RPMI7951 (cell line): ENCODE measurements at regions not wholly inside any gene's neighbourhood (a gene's known extent, or its start where the extent isn't known, plus 50 kb on each side); places are given as distances from the start of the nearest gene placed in this dataset.
"Not testable (repeated sequence)": the region's sequence is repeated elsewhere in the genome, so short reads cannot be mapped to it uniquely, and the experiment has no call there.

Experiments used
- DNase-seq: peaks from one replicate; pipeline ENCODE4 v3.0.0-alpha.2; 2012; ENCODE audit warnings: low read depth

GRCh38 chr14:101266441-101266840 lies 294.9 kb upstream of the DIO3 start:
- not testable (repeated sequence) for DNase-seq

- no peak for DNase-seq
Measured at GRCh38 chr14:101273091-101273490, 288.2 kb upstream of the DIO3 start.

GRCh38 chr14:101276309-101277091 lies 284.8 kb upstream of the DIO3 start:
- DNase-seq, result no peak

GRCh38 chr14:101282418-101282817 lies 278.9 kb upstream of the DIO3 start:
- DNase-seq, result no peak

- no peak for DNase-seq
Measured at GRCh38 chr14:101284711-101285110, 276.6 kb upstream of the DIO3 start.

GRCh38 chr14:101286271-101287018 lies 274.9 kb upstream of the DIO3 start:
- DNase-seq, result no peak

GRCh38 chr14:101288436-101289229 lies 272.7 kb upstream of the DIO3 start:
- no peak for DNase-seq

- no peak for DNase-seq
Measured at GRCh38 chr14:101289230-101289690, 272.0 kb upstream of the DIO3 start.

- DNase-seq, result no peak
Measured at GRCh38 chr14:101289911-101290310, 271.4 kb upstream of the DIO3 start.

GRCh38 chr14:101290611-101291010 lies 270.7 kb upstream of the DIO3 start:
- no peak for DNase-seq

GRCh38 chr14:101291390-101291789 lies 269.9 kb upstream of the DIO3 start:
- DNase-seq, result no peak

GRCh38 chr14:101292448-101292847 lies 268.8 kb upstream of the DIO3 start:
- DNase-seq, result no peak

GRCh38 chr14:101293605-101294004 lies 267.7 kb upstream of the DIO3 start:
- DNase-seq, result no peak

- no peak for DNase-seq
Measured at GRCh38 chr14:101294136-101294535, 267.2 kb upstream of the DIO3 start.

- not testable (repeated sequence) for DNase-seq
Measured at GRCh38 chr14:101299781-101300180, 261.5 kb upstream of the DIO3 start.

GRCh38 chr14:101301011-101301410 lies 260.3 kb upstream of the DIO3 start:
- DNase-seq, result no peak

- not testable (repeated sequence) for DNase-seq
Measured at GRCh38 chr14:101307162-101307561, 254.1 kb upstream of the DIO3 start.

- not testable (repeated sequence) for DNase-seq
Measured at GRCh38 chr14:101311186-101311585, 250.1 kb upstream of the DIO3 start.

GRCh38 chr14:101313268-101313667 lies 248.0 kb upstream of the DIO3 start:
- no peak for DNase-seq

GRCh38 chr14:101315802-101316296 lies 245.4 kb upstream of the DIO3 start:
- peak; percentile 1 for DNase-seq

GRCh38 chr14:101318271-101318670 lies 243.0 kb upstream of the DIO3 start:
- no peak for DNase-seq

- DNase-seq, result no peak
Measured at GRCh38 chr14:101320396-101320795, 240.9 kb upstream of the DIO3 start.
